Right lobe of liver (tissue), 4 donors: ENCODE measurements at regions not wholly inside any gene's neighbourhood (a gene's known extent, or its start where the extent isn't known, plus 50 kb on each side); places are given as distances from the start of the nearest gene placed in this dataset.

Source experiments
- CTCF ChIP-seq, 4 donors: fragments of 200-600 bp in 3 of 4; fragments of 450-650 bp in 1 of 4; IDR thresholded peaks; one replicate each; pipeline versions ENCODE4 v1.5.1 to v1.8.0; 2016 to 2022; ENCODE audit warnings: antibody characterized with exemption in 4 of 4, mild to moderate bottlenecking in 2 of 4
- POLR2A ChIP-seq: fragments of 450-650 bp; IDR thresholded peaks from one replicate; pipeline ENCODE4 v1.6.1; 2017; ENCODE audit warnings: antibody characterized with exemption, mild to moderate bottlenecking
- donor health status: DM: no; HTN: no; CAD: no.
- donor health status: DM: no; HTN: no; CAD: no.
- donor health status: DM: no; HTN: yes; CAD: no.

GRCh38 chr5:39489263-39489662 lies 64.5 kb upstream of the DAB2 start:
- TF ChIP-seq CTCF (IDR thresholded peaks at IDR 0.05), result no peak
- no peak for TF ChIP-seq POLR2A
